Fibroblast of the aortic adventitia (primary cell): ENCODE measurements at regions not wholly inside any gene's neighbourhood (a gene's known extent, or its start where the extent isn't known, plus 50 kb on each side); places are given as distances from the start of the nearest gene placed in this dataset.
"Not testable (repeated sequence)": the region's sequence is repeated elsewhere in the genome, so short reads cannot be mapped to it uniquely, and the experiment has no call there.

Experiments used
- DNase-seq: peaks from one replicate; pipeline ENCODE4 v3.0.0-alpha.2; 2010; ENCODE audit warnings: low read depth
- H3K4me3 ChIP-seq: 2 replicates; pipeline ENCODE4 v1.5.1; 2011; ENCODE audit warnings: low read depth, mild to moderate bottlenecking, control low read depth, low read length, moderate library complexity
- TF ChIP-seq, protein P1 (sequence below): IDR thresholded peaks from 2 replicates; pipeline ENCODE4 v1.5.1; 2011; ENCODE audit warnings: mild to moderate bottlenecking, low read length, control low read depth, inconsistent platforms; ENCODE audit not compliant: insufficient read depth

DNA sequence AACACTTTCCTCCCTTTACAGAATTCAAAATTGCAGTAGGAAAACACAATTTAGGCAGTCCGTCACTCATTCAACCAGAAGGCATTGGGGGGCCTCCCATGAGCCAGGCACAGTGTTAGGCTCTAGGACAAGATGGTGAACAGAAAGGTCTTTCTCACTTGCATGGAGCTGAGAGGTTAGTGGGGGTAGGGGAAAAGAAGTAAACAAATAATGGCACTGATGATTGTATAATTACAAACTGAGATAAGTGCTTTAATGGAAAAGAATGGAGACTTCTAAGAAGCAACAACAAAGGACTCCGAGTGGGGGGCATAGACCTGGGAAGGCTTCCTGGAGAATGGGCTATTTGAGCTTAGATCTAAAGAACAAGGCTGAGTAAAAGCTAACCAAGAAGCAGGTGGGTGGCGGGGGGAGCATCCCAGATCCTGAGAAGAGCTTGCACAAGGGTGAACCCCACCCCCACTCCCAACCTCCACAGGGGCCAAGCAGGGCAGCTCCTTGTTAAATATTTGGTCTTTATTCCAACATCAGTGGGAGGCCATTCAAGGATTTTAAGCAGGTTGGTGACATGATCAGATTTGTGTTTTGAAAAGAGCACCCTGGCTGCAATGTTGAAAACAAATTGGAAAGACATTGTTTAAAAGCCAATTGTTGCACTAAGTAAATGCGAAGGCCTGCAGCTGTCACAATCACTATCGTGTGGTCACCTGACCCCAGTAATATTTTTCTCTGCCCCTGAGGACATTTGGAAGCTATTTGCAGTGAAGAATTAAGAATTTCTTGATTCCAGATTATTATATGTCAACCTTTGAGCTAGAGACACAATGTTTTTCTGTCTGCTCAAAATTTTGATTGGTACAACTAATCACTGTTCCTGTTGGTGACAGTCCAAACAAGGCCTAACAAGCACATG, 73.9 kb upstream of the EFNA5 start:
- no peak for DNase-seq
- TF ChIP-seq, protein P1, sequence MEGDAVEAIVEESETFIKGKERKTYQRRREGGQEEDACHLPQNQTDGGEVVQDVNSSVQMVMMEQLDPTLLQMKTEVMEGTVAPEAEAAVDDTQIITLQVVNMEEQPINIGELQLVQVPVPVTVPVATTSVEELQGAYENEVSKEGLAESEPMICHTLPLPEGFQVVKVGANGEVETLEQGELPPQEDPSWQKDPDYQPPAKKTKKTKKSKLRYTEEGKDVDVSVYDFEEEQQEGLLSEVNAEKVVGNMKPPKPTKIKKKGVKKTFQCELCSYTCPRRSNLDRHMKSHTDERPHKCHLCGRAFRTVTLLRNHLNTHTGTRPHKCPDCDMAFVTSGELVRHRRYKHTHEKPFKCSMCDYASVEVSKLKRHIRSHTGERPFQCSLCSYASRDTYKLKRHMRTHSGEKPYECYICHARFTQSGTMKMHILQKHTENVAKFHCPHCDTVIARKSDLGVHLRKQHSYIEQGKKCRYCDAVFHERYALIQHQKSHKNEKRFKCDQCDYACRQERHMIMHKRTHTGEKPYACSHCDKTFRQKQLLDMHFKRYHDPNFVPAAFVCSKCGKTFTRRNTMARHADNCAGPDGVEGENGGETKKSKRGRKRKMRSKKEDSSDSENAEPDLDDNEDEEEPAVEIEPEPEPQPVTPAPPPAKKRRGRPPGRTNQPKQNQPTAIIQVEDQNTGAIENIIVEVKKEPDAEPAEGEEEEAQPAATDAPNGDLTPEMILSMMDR, result no peak
- no peak overlapping the region for H3K4me3 ChIP-seq

DNA sequence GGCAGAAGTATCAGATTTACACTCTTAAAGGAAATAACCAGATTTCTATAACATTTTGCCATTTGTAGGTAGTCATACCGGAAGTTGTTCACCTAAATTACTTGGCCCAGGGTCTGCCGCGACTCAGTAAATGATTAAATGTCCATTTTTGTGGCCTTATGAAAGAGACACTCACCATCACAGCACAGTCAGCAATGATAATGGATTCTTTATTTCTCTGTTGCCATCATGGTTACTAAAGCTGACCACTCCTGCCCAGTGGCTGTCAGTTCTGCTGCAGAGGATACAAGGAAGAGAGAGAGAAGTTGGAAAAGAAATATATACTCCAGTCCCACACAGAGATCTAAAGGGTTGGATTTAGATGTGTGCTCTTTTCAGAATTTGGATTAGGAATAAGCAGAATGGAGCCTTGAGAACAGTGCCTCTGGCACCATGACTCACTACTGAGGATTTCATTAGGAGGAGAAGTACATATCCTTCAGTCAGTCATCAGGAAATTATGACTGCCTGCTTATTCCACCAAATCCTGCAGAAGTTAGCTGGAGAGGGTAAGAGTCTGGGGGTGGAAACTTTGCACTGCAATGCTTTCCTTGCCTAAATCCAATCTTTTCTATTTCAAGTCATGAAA, 72.8 kb upstream of the EFNA5 start:
- peak; percentile 12 for DNase-seq
- H3K4me3 ChIP-seq, result no peak overlapping the region
- TF ChIP-seq, protein P1, result no peak

DNA sequence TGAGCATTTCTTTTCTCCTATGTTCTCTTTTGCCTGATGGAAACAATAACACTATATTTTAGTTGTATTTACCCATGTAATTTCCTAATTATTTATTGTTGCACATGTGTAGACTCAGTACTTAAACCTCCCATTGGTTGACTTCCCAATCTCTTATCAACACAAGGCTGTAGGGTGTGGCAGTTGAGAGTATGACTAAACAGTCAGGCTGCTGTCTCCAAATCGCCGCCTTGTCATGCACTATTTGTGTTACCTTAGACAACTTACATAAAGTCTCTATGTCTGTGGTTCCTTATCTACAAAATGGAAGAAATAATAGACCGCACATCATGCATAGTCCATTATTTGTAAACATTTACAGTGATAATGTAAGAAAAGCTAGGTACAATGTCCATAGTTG, 68.9 kb upstream of the EFNA5 start:
- TF ChIP-seq, protein P1, result no peak
- no peak overlapping the region for H3K4me3 ChIP-seq
- peak; percentile 23 for DNase-seq

DNA sequence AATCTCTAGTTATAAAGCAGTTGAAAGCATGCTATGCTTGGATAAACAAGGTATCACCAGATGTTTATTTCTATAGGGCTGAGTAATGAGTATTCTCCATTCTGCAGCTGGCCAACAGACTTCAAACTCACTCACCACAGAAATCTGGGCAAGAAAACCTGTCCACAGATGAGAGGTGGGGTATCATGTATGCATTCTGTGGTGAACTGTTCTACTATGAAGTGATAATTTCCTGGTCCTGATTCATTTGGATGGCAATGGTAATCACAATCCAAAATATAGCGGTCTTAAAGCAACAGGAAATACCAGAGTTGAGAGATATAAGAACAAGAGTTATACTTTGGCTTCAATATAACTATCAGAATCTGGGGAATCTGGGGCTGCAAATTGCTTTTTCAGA, 65.9 kb upstream of the EFNA5 start:
- peak; percentile 35 for DNase-seq
- TF ChIP-seq, protein P1, result no peak
- no peak overlapping the region for H3K4me3 ChIP-seq

DNA sequence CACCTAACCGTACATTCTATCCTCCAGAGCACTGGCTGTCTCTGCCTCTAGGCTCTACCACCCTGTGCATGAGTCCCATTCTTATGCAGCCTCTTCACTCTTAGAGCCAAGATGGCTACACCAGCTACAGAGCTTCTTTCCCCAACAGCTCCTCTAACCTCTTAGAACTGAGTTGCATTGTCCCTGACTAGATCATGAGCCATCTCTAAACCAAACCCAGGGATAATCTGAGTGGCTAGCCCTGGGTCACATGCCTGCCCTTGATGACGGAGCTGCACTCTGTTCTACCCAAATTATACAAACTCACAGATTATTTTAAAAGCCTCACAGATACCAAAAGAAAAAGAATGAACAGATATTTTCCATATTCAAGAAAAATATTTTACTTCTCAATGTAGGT, 65.4 kb upstream of the EFNA5 start:
- not testable (repeated sequence) for H3K4me3 ChIP-seq, DNase-seq

DNA sequence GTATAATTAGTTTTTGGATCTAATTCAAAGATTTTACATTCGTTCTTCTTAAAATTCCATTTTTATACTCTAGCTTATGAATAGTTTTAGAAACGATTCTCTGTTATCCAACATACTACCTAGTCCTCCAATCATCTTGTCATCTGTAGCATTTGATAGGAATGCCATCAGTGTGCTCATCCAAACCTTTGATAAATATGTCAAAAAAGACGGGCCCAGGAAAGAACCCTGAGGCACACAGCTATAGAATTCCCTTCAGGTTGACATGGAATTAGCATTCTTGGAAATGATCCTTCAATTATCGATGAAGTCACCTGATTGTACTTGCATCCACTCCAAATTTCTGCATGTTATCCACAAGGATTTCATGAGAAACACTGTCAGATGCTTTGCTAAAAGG, 64.8 kb upstream of the EFNA5 start:
- TF ChIP-seq, protein P1, result no peak
- DNase-seq, result no peak
- H3K4me3 ChIP-seq, result no peak overlapping the region

DNA sequence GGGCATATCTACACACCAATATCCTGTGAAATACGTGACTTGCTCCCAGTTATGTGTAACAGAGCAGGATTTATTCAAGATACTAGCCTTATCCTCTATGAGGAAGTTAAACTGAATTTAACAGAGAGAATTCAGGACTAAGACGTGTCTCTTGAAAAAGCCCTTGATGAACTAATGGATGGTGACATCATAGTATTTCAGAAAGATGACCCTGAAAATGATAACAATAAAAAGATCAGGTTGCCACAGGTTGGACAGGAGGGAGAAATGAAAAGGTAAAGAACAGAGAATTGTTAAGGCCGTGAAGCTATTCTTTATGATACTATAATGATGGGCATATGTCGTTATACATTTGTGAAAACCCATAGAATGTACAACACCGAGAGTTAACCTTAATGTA, 56.2 kb upstream of the EFNA5 start:
- no peak overlapping the region for H3K4me3 ChIP-seq
- no peak for DNase-seq
- TF ChIP-seq, protein P1, result no peak
